GM18505 (cell line): ENCODE measurements at regions not wholly inside any gene's neighbourhood (a gene's known extent, or its start where the extent isn't known, plus 50 kb on each side); places are given as distances from the start of the nearest gene placed in this dataset.

ENCODE experiments used
- ATAC-seq: cut with Tn5 transposase; IDR thresholded peaks from one replicate; pipeline ENCODE4 v1.9.1; 2021; ENCODE audit not compliant: unreplicated experiment
- POLR2A ChIP-seq: IDR thresholded peaks from 4 replicates; pipeline ENCODE4 v1.6.1; 2011; ENCODE audit warnings: borderline replicate concordance; ENCODE audit not compliant: insufficient read depth, insufficient read length; ENCODE audit errors: extremely low read depth

- TF ChIP-seq POLR2A = no peak
- no peak for ATAC-seq
Measured at GRCh38 chr1:82946096-82946605, 1052.8 kb downstream of the TTLL7 start.

GRCh38 chr1:82944822-82945221, 1054.1 kb downstream of the TTLL7 start:
- ATAC-seq = no peak
- TF ChIP-seq POLR2A = no peak

GRCh38 chr1:82934074-82934473, 1064.9 kb downstream of the TTLL7 start:
- TF ChIP-seq POLR2A = no peak
- no peak for ATAC-seq

GRCh38 chr1:82932727-82933126, 1066.2 kb downstream of the TTLL7 start:
- no peak for ATAC-seq
- TF ChIP-seq POLR2A = no peak

GRCh38 chr1:82932207-82932606, 1066.7 kb downstream of the TTLL7 start:
- TF ChIP-seq POLR2A = no peak
- no peak for ATAC-seq

- TF ChIP-seq POLR2A = no peak
- ATAC-seq = no peak
Measured at GRCh38 chr1:82931006-82931405, 1067.9 kb downstream of the TTLL7 start.

- no peak for ATAC-seq
- no peak for TF ChIP-seq POLR2A
Measured at GRCh38 chr1:82927753-82928152, 1071.2 kb downstream of the TTLL7 start.

GRCh38 chr1:82924666-82925065, 1074.3 kb downstream of the TTLL7 start:
- no peak for ATAC-seq
- TF ChIP-seq POLR2A = no peak

GRCh38 chr1:82923931-82924330, 1075.0 kb downstream of the TTLL7 start:
- no peak for TF ChIP-seq POLR2A
- ATAC-seq = no peak

GRCh38 chr1:82921759-82922158, 1077.2 kb downstream of the TTLL7 start:
- TF ChIP-seq POLR2A = no peak
- no peak for ATAC-seq

GRCh38 chr1:82920418-82921248, 1078.3 kb downstream of the TTLL7 start:
- no peak for ATAC-seq
- TF ChIP-seq POLR2A = no peak

GRCh38 chr1:82919837-82920236, 1079.1 kb downstream of the TTLL7 start:
- TF ChIP-seq POLR2A = no peak
- ATAC-seq = no peak

GRCh38 chr1:82907313-82907712, 1091.6 kb downstream of the TTLL7 start:
- no peak for TF ChIP-seq POLR2A
- ATAC-seq = no peak

GRCh38 chr1:82903626-82904025, 1095.3 kb downstream of the TTLL7 start:
- no peak for ATAC-seq
- no peak for TF ChIP-seq POLR2A
